Gastroesophageal sphincter (tissue), 4 donors: ENCODE measurements at regions not wholly inside any gene's neighbourhood (a gene's known extent, or its start where the extent isn't known, plus 50 kb on each side); places are given as distances from the start of the nearest gene placed in this dataset.

Experiments used
- ATAC-seq: fragments of 150-250 bp; one replicate; pipeline ENCODE4 v1.9.1; 2016; ENCODE audit warnings: mild to moderate bottlenecking, moderate library complexity
- H3K27ac ChIP-seq, 4 donors: fragments of 200-600 bp; sonication (generic) in 3 of 4; 1 replicate in 3 of 4; 2 replicates in 1 of 4; pipeline ENCODE4 v1.5.1; 2016 to 2019
- H3K27me3 ChIP-seq: fragments of 200-600 bp; sonication (generic); one replicate; pipeline ENCODE4 v1.5.1; 2019
- H3K36me3 ChIP-seq, 2 donors: fragments of 200-600 bp; sonication (generic); one replicate each; pipeline ENCODE4 v1.5.1; 2019; ENCODE audit warnings: control low read depth in 1 of 2
- H3K4me1 ChIP-seq, 3 donors: fragments of 200-600 bp; sonication (generic); 1 replicate in 2 of 3; 2 replicates in 1 of 3; pipeline ENCODE4 v1.5.1; 2016 to 2019; ENCODE audit warnings: control low read depth in 2 of 3
- H3K4me3 ChIP-seq, 2 donors: fragments of 200-600 bp; sonication (generic); one replicate each; pipeline ENCODE4 v1.5.1; 2019; ENCODE audit warnings: mild to moderate bottlenecking in 1 of 2, moderate library complexity in 1 of 2
- H3K9me3 ChIP-seq, 3 donors: fragments of 200-600 bp; sonication (generic); one replicate each; pipeline ENCODE4 v1.5.1; 2017 to 2019; ENCODE audit warnings: control low read depth in 2 of 3
- EP300 ChIP-seq: sonication (generic); formaldehyde crosslinking; IDR thresholded peaks from one replicate; pipeline ENCODE4 v1.6.1; 2017; ENCODE audit warnings: antibody characterized with exemption, mild to moderate bottlenecking
- POLR2A ChIP-seq, 2 donors: fragments of 450-650 bp; IDR thresholded peaks; one replicate each; pipeline ENCODE4 v1.6.1; 2017; ENCODE audit warnings: antibody characterized with exemption in 2 of 2, mild to moderate bottlenecking in 2 of 2, moderate library complexity in 1 of 2
- POLR2AphosphoS5 ChIP-seq: sonication (generic); formaldehyde crosslinking; IDR thresholded peaks from one replicate; pipeline ENCODE4 v1.6.1; 2017; ENCODE audit warnings: antibody characterized with exemption
- WGBS, 2 donors: methylation state at CpG; one replicate each; pipeline ENCODE4 v1.1.5; 2018; ENCODE audit warnings: low coverage in 1 of 2; 5-methylcytosine and 5-hydroxymethylcytosine counted together
- TF ChIP-seq, protein P1 (sequence below), 4 experiments: fragments of 200-600 bp in 2 of 4; fragments of 450-650 bp in 2 of 4; sonication (generic) in 1 of 4; IDR thresholded peaks; one replicate each; pipeline ENCODE4 v1.5.1; 2017 to 2019; ENCODE audit warnings: antibody characterized with exemption in 4 of 4, mild to moderate bottlenecking in 2 of 4, moderate library complexity in 2 of 4

DNA sequence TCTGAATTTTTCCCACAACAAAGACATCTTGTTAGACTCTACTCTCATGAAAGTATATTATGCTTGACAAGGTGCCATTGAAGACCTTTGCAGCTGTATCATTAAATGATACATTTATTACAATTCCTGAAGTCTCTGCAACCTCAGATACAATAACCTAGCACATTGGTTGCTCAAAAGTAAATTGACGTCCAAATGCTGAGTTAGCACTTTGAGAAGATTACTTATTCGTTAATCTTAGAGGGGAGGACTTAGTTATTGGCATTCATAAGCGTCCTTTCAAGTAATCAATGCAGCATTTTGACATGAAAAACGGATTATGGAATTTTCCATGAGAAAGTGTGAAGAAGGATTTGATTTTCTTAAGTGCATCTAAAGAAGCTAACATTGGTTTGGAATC is 151.6 kb downstream of the ARSF start:
- no peaks in the 10 kb centered on the region for H3K27me3 ChIP-seq
- 19% methylated on average over 4 of the region's 4 CpGs; no CpG with 5 or more reads in 1 of the 2 donors for WGBS, 2 donors
- no peaks in the 10 kb centered on the region for H3K4me1 ChIP-seq
- H3K4me3 ChIP-seq = no peak overlapping the region
- H3K27ac ChIP-seq = no peak overlapping the region
- H3K36me3 ChIP-seq = no peaks in the 10 kb centered on the region
- no peak for TF ChIP-seq POLR2AphosphoS5
- no peak for TF ChIP-seq EP300
- TF ChIP-seq POLR2A (IDR thresholded peaks at IDR 0.05) = no peak
- TF ChIP-seq, protein P1, sequence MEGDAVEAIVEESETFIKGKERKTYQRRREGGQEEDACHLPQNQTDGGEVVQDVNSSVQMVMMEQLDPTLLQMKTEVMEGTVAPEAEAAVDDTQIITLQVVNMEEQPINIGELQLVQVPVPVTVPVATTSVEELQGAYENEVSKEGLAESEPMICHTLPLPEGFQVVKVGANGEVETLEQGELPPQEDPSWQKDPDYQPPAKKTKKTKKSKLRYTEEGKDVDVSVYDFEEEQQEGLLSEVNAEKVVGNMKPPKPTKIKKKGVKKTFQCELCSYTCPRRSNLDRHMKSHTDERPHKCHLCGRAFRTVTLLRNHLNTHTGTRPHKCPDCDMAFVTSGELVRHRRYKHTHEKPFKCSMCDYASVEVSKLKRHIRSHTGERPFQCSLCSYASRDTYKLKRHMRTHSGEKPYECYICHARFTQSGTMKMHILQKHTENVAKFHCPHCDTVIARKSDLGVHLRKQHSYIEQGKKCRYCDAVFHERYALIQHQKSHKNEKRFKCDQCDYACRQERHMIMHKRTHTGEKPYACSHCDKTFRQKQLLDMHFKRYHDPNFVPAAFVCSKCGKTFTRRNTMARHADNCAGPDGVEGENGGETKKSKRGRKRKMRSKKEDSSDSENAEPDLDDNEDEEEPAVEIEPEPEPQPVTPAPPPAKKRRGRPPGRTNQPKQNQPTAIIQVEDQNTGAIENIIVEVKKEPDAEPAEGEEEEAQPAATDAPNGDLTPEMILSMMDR (IDR thresholded peaks at IDR 0.05) = no peak
- no peaks in the 10 kb centered on the region for H3K9me3 ChIP-seq
- ATAC-seq = no peak

- no peak overlapping the region for H3K4me3 ChIP-seq
- no peaks in the 10 kb centered on the region for H3K36me3 ChIP-seq
- TF ChIP-seq POLR2A (IDR thresholded peaks at IDR 0.05) (no peak), EP300 (no peak), POLR2AphosphoS5 (no peak)
- TF ChIP-seq, protein P1 (IDR thresholded peaks at IDR 0.05) = no peak
- H3K9me3 ChIP-seq = no peaks in the 10 kb centered on the region
- H3K27me3 ChIP-seq = no peaks in the 10 kb centered on the region
- WGBS, 2 donors = 15 to 20% methylated on average over 1 to 4 of the region's 5 CpGs
- H3K4me1 ChIP-seq = no peaks in the 10 kb centered on the region
- H3K27ac ChIP-seq = no peak overlapping the region
- no peak for ATAC-seq
Observed at GRCh38 chrX:3191796-3192195, 150.5 kb downstream of the ARSF start.

GRCh38 chrX:3191201-3191600 is 149.9 kb downstream of the ARSF start:
- Histone ChIP-seq H3K36me3 (no peaks in the 10 kb centered on the region), H3K9me3 (no peaks in the 10 kb centered on the region), H3K4me3 (no peak overlapping the region), H3K4me1 (no peaks in the 10 kb centered on the region), H3K27me3 (no peaks in the 10 kb centered on the region), H3K27ac (no peak overlapping the region)
- WGBS, 2 donors = 45 to 64% methylated on average over 2 to 3 of the region's 3 CpGs
- TF ChIP-seq, protein P1 (IDR thresholded peaks at IDR 0.05) = no peak
- no peak for ATAC-seq

- Histone ChIP-seq H3K27ac (peak overlapping the region in 3 of 4 donors; percentile 47 to 55 (median 53)), H3K36me3 (no peaks in the 10 kb centered on the region), H3K27me3 (no peaks in the 10 kb centered on the region), H3K4me1 (no peaks in the 10 kb centered on the region), H3K4me3 (no peak overlapping the region), H3K9me3 (no peaks in the 10 kb centered on the region)
- WGBS, 2 donors = 31% methylated on average over 2 to 5 of the region's 5 CpGs
- ATAC-seq = peak; percentile 84
- TF ChIP-seq, protein P1 (IDR thresholded peaks at IDR 0.05) = no peak
- TF ChIP-seq POLR2A (IDR thresholded peaks at IDR 0.05) = no peak
- no peak for TF ChIP-seq EP300
- TF ChIP-seq POLR2AphosphoS5 = peak; percentile 33
Observed at GRCh38 chrX:3184176-3184930, 143.1 kb downstream of the ARSF start.

DNA sequence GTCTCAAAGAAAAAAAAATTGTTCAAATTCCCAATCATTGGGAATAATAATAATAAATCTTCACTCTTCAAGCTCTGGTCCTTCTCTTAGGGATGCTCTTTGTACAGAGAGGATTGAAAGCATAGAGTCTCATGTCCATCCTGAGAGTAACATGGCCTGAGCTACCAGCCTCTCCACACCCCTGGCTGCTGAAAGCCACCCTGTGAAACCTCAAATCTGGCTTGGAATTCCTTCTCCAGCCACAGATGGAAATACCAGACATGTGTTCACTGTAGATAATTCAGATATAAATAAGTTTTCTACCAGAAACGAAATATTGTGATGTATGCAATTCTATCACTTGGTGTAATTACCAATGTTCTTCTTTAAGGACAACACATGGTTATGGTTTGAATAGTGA is 140.6 kb downstream of the ARSF start:
- H3K27me3 ChIP-seq = no peaks in the 10 kb centered on the region
- no peaks in the 10 kb centered on the region for H3K36me3 ChIP-seq
- H3K27ac ChIP-seq = no peak overlapping the region
- no peak overlapping the region for H3K4me3 ChIP-seq
- 67 to 73% methylated on average over 1 of the region's 1 CpG for WGBS, 2 donors
- TF ChIP-seq POLR2A (IDR thresholded peaks at IDR 0.05) (no peak), POLR2AphosphoS5 (no peak), EP300 (no peak)
- TF ChIP-seq, protein P1 (IDR thresholded peaks at IDR 0.05) = no peak
- no peaks in the 10 kb centered on the region for H3K4me1 ChIP-seq
- ATAC-seq = no peak
- H3K9me3 ChIP-seq = no peaks in the 10 kb centered on the region
